ENCODE measurements at regions not wholly inside any gene's neighbourhood (a gene's known extent, or its start where the extent isn't known, plus 50 kb on each side); places are given as distances from the start of the nearest gene placed in this dataset.

- TF ChIP-seq POLR2A (IDR thresholded peaks at IDR 0.05), result no peak
- TF ChIP-seq EP300 (IDR thresholded peaks at IDR 0.05), result no peak
These were observed 334.2 kb downstream of the IRX1 start for GRCh38 chr5:3929799-3930198.
